H9 (cell line): ENCODE measurements at regions not wholly inside any gene's neighbourhood (a gene's known extent, or its start where the extent isn't known, plus 50 kb on each side); places are given as distances from the start of the nearest gene placed in this dataset.
A peak's percentile ranks its signal among the peaks of the same experiment; 100 is the strongest.
"Not testable (repeated sequence)": the region's sequence is repeated elsewhere in the genome, so short reads cannot be mapped to it uniquely, and the experiment has no call there.

ENCODE experiments used
- DNase-seq: peaks from one replicate; pipeline ENCODE4 v3.0.0-alpha.2; 2017
- H2AFZ ChIP-seq: one replicate; pipeline ENCODE4 v1.6.1; 2013; ENCODE audit warnings: mild to moderate bottlenecking, low read length, control low read depth, moderate library complexity
- H2AK5ac ChIP-seq: 2 replicates; pipeline ENCODE4 v1.6.1; 2013; ENCODE audit warnings: low read length, control low read depth, mixed read lengths; ENCODE audit not compliant: insufficient read length
- H2BK120ac ChIP-seq: one replicate; pipeline ENCODE4 v1.6.1; 2013; ENCODE audit warnings: low read depth, mild to moderate bottlenecking, low read length, control low read depth, inconsistent platforms; ENCODE audit not compliant: poor library complexity, severe bottlenecking
- H2BK12ac ChIP-seq: 2 replicates; pipeline ENCODE4 v1.6.1; 2013; ENCODE audit warnings: low read length, control low read depth, mixed read lengths, low read depth; ENCODE audit not compliant: insufficient read length
- H2BK15ac ChIP-seq: 2 replicates; pipeline ENCODE4 v1.6.1; 2013; ENCODE audit warnings: low read depth, low read length, control low read depth
- H2BK20ac ChIP-seq: one replicate; pipeline ENCODE4 v1.6.1; 2013; ENCODE audit warnings: low read depth, mild to moderate bottlenecking, low read length, control low read depth, inconsistent platforms; ENCODE audit not compliant: poor library complexity, severe bottlenecking
- H2BK5ac ChIP-seq: 2 replicates; pipeline ENCODE4 v1.6.1; 2013; ENCODE audit warnings: low read length, control low read depth, mixed read lengths; ENCODE audit not compliant: insufficient read length
- H3K14ac ChIP-seq: 2 replicates; pipeline ENCODE4 v1.6.1; 2013; ENCODE audit warnings: low read length, control low read depth; ENCODE audit not compliant: insufficient read depth
- H3K18ac ChIP-seq: 2 replicates; pipeline ENCODE4 v1.6.1; 2013; ENCODE audit warnings: low read depth, mild to moderate bottlenecking, mixed read lengths, low read length, control low read depth; ENCODE audit not compliant: insufficient read length
- H3K23ac ChIP-seq: 2 replicates; pipeline ENCODE4 v1.6.1; 2013; ENCODE audit warnings: low read length, control low read depth, mixed read lengths, low read depth; ENCODE audit not compliant: insufficient read length
- H3K23me2 ChIP-seq: 2 replicates; pipeline ENCODE4 v1.6.1; 2013; ENCODE audit warnings: low read depth, mild to moderate bottlenecking, mixed read lengths, low read length, control low read depth; ENCODE audit not compliant: insufficient read length, poor library complexity, severe bottlenecking
- H3K27ac ChIP-seq: 2 replicates; pipeline ENCODE4 v1.5.1; 2013; ENCODE audit warnings: low read length, control low read depth, mixed read lengths, low read depth; ENCODE audit not compliant: insufficient read length
- H3K27me3 ChIP-seq: 2 replicates; pipeline ENCODE4 v1.6.1; 2013; ENCODE audit warnings: low read length, control low read depth, inconsistent platforms; ENCODE audit not compliant: insufficient read depth
- H3K4ac ChIP-seq: 2 replicates; pipeline ENCODE4 v1.6.1; 2013; ENCODE audit warnings: low read depth, mild to moderate bottlenecking, control low read depth, inconsistent platforms, low read length, moderate library complexity
- H3K4me1 ChIP-seq: 2 replicates; pipeline ENCODE4 v1.6.1; 2013; ENCODE audit warnings: low read length, control low read depth, inconsistent platforms; ENCODE audit not compliant: insufficient read depth
- H3K4me2 ChIP-seq: 2 replicates; pipeline ENCODE4 v1.6.1; 2013; ENCODE audit warnings: low read length, control low read depth, mixed read lengths; ENCODE audit not compliant: insufficient read length, insufficient read depth
- H3K56ac ChIP-seq: 2 replicates; pipeline ENCODE4 v1.6.1; 2013; ENCODE audit warnings: low read depth, mild to moderate bottlenecking, mixed read lengths, low read length, control low read depth; ENCODE audit not compliant: insufficient read length
- H3K79me1 ChIP-seq: 2 replicates; pipeline ENCODE4 v1.6.1; 2013; ENCODE audit warnings: low read depth, mild to moderate bottlenecking, moderate library complexity, low read length, control low read depth, inconsistent platforms; ENCODE audit not compliant: insufficient read depth, poor library complexity, severe bottlenecking
- H3K79me2 ChIP-seq: 2 replicates; pipeline ENCODE4 v1.6.1; 2013; ENCODE audit warnings: low read length, control low read depth, inconsistent platforms; ENCODE audit not compliant: insufficient read depth
- H3K9ac ChIP-seq: 2 replicates; pipeline ENCODE4 v1.6.1; 2013; ENCODE audit warnings: low read length, control low read depth, mixed read lengths; ENCODE audit not compliant: insufficient read length; ENCODE audit errors: extremely low read depth
- H3K9me3 ChIP-seq: one replicate; pipeline ENCODE4 v1.6.1; 2013; ENCODE audit warnings: low read depth, low read length, inconsistent platforms; ENCODE audit not compliant: control insufficient read depth
- H3T11ph ChIP-seq: one replicate; pipeline ENCODE4 v1.6.1; 2013; ENCODE audit warnings: mild to moderate bottlenecking, low read length, control low read depth, inconsistent platforms
- H4K20me1 ChIP-seq: one replicate; pipeline ENCODE4 v1.6.1; 2013; ENCODE audit not compliant: control insufficient read depth, insufficient read length, insufficient read depth
- H4K5ac ChIP-seq: 2 replicates; pipeline ENCODE4 v1.6.1; 2013; ENCODE audit warnings: low read depth, mild to moderate bottlenecking, mixed read lengths, low read length, control low read depth; ENCODE audit not compliant: insufficient read length
- H4K8ac ChIP-seq: replicated peaks from 2 replicates; pipeline ENCODE4 v1.6.1; 2013; ENCODE audit warnings: low read length, control low read depth, mixed read lengths, low read depth; ENCODE audit not compliant: insufficient read length
- H4K91ac ChIP-seq: 2 replicates; pipeline ENCODE4 v1.6.1; 2013; ENCODE audit warnings: low read depth, mild to moderate bottlenecking, moderate library complexity, mixed read lengths, low read length, control low read depth; ENCODE audit not compliant: insufficient read length
- H3K27ac Mint-ChIP-seq, 3 experiments: 2 replicates in 2 of 3; 3 replicates in 1 of 3; pipeline ENCODE4 v1.8.0; 2020 to 2021; ENCODE audit warnings: mixed read lengths in 3 of 3, mild to moderate bottlenecking in 1 of 3, moderate library complexity in 1 of 3
- H3K27me3 Mint-ChIP-seq: 2 replicates; pipeline ENCODE4 v1.8.0; 2021; ENCODE audit warnings: low read depth, mild to moderate bottlenecking, moderate library complexity, mixed read lengths
- H3K36me3 Mint-ChIP-seq, 3 experiments: 2 replicates in 2 of 3; 3 replicates in 1 of 3; pipeline ENCODE4 v1.8.0; 2020 to 2021; ENCODE audit warnings: low read depth in 3 of 3, mixed read lengths in 3 of 3; ENCODE audit not compliant: insufficient read depth in 1 of 3
- H3K4me1 Mint-ChIP-seq, 2 experiments: 2 replicates each; pipeline ENCODE4 v1.8.0; 2020; ENCODE audit warnings: mixed read lengths in 2 of 2
- H3K4me3 Mint-ChIP-seq, 2 experiments: 2 replicates in 1 of 2; 3 replicates in 1 of 2; pipeline ENCODE4 v1.8.0; 2020 to 2021; ENCODE audit warnings: mild to moderate bottlenecking in 2 of 2, mixed read lengths in 2 of 2, moderate library complexity in 1 of 2
- H3K9me3 Mint-ChIP-seq, 2 experiments: 2 replicates in 1 of 2; 3 replicates in 1 of 2; pipeline ENCODE4 v1.8.0; 2020; ENCODE audit warnings: mild to moderate bottlenecking in 2 of 2, mixed read lengths in 2 of 2, moderate library complexity in 1 of 2
- CTCF ChIP-seq: fragments of 200-600 bp; sonication (generic); conservative IDR thresholded peaks from 3 replicates; pipeline ENCODE4 v1.8.0; 2021; ENCODE audit warnings: antibody characterized with exemption, mild to moderate bottlenecking
- WGBS: extraction: QIAGEN DNeasy Blood & Tissue Kit; methylation state at CpG from one replicate; pipeline ENCODE4 v1.1.7; 2013; ENCODE audit warnings: missing lambda C conversion rate, low lambda C conversion rate, mixed read lengths; ENCODE audit not compliant: insufficient read length; ENCODE audit errors: extremely low coverage; 5-methylcytosine and 5-hydroxymethylcytosine counted together

GRCh38 chr3:174365796-174366195, 493.3 kb upstream of the NAALADL2 start:
- Histone ChIP-seq H3K27me3 (no peaks in the 10 kb centered on the region), H3K4me1 (no peaks in the 10 kb centered on the region), H3K27ac (no peak overlapping the region), H3T11ph (no peak overlapping the region), H3K4me2 (no peak overlapping the region), H2BK12ac (no peak overlapping the region), H3K79me2 (no peaks in the 10 kb centered on the region), H3K9ac (no peak overlapping the region), H4K8ac (no peak overlapping the region), H3K9me3 (no peaks in the 10 kb centered on the region), H3K23ac (no peak overlapping the region), H2BK5ac (no peak overlapping the region), H2AFZ (no peak overlapping the region), H2AK5ac (no peak overlapping the region), H4K20me1 (no peaks in the 10 kb centered on the region), H4K5ac (no peak overlapping the region), H2BK15ac (no peak overlapping the region), H3K56ac (no peak overlapping the region), H3K23me2 (no peaks in the 10 kb centered on the region), H3K14ac (no peak overlapping the region), H4K91ac (no peak overlapping the region), H2BK120ac (no peak overlapping the region), H3K4ac (no peak overlapping the region), H3K18ac (no peak overlapping the region), H2BK20ac (no peak overlapping the region), H3K79me1 (no peaks in the 10 kb centered on the region)
- DNase-seq: no peak
- no peak for TF ChIP-seq CTCF
- no peaks in the 10 kb centered on the region for H3K27me3 Mint-ChIP-seq
- no CpG with 5 or more reads among the region's 1 CpG for WGBS
- H3K4me3 Mint-ChIP-seq: no peak overlapping the region
- peak overlapping the region in 1 of 3 experiments; percentile 14; a peak in 1 of 7 replicates for H3K27ac Mint-ChIP-seq
- no peaks in the 10 kb centered on the region for H3K4me1 Mint-ChIP-seq
- H3K36me3 Mint-ChIP-seq: peaks cover 0 to 4% (median 1%) of the 10 kb centered on the region in 3 experiments; a peak in 3 of 7 replicates
- H3K9me3 Mint-ChIP-seq: peaks cover 0 to 6% of the 10 kb centered on the region in 2 experiments; a peak in 3 of 5 replicates

- H3K9ac ChIP-seq, H2BK20ac ChIP-seq, H4K8ac ChIP-seq, H3K4me1 Mint-ChIP-seq, H3K36me3 Mint-ChIP-seq, H3K27ac Mint-ChIP-seq, H2BK120ac ChIP-seq, H3K23me2 ChIP-seq, H3T11ph ChIP-seq, H3K27ac ChIP-seq, H2BK12ac ChIP-seq, H3K18ac ChIP-seq, H3K56ac ChIP-seq, H3K4ac ChIP-seq, H3K4me2 ChIP-seq, H4K91ac ChIP-seq, H3K27me3 ChIP-seq, H3K14ac ChIP-seq, H3K4me3 Mint-ChIP-seq, DNase-seq, H3K9me3 ChIP-seq, H3K23ac ChIP-seq, H3K4me1 ChIP-seq, H4K5ac ChIP-seq, H3K27me3 Mint-ChIP-seq, H3K9me3 Mint-ChIP-seq, H3K79me2 ChIP-seq, H4K20me1 ChIP-seq, H3K79me1 ChIP-seq, H2AK5ac ChIP-seq, H2BK5ac ChIP-seq: not testable (repeated sequence)
- H2AFZ ChIP-seq: peak overlapping the region; percentile 56
- peak overlapping the region; percentile 68; the same call in 1 of the 2 replicates for H2BK15ac ChIP-seq
- no CpG with 5 or more reads among the region's 5 CpGs for WGBS
These were observed 492.2 kb upstream of the NAALADL2 start for GRCh38 chr3:174366904-174367303.
